GM12878 (cell line): ENCODE measurements at regions not wholly inside any gene's neighbourhood (a gene's known extent, or its start where the extent isn't known, plus 50 kb on each side); places are given as distances from the start of the nearest gene placed in this dataset.
A peak's percentile ranks its signal among the peaks of the same experiment; 100 is the strongest.

Source experiments
- POLR2AphosphoS2 ChIP-seq: IDR thresholded peaks from 2 replicates; pipeline ENCODE4 v1.6.1; 2011; ENCODE audit warnings: low read depth, mild to moderate bottlenecking, low read length, improper control_type of control experiment, moderate library complexity
- RAD21 ChIP-seq: IDR thresholded peaks from 2 replicates; pipeline ENCODE4 v1.6.1; 2011; ENCODE audit warnings: mild to moderate bottlenecking, low read depth, low read length, moderate library complexity; ENCODE audit not compliant: insufficient read depth
- TF ChIP-seq, protein P1 (sequence below): fragments of 450-650 bp; formaldehyde crosslinking; IDR thresholded peaks from 2 replicates; pipeline ENCODE4 v1.4.0; 2022; ENCODE audit warnings: mild to moderate bottlenecking, moderate library complexity
- TF ChIP-seq, protein P2 (sequence below), 3 experiments: IDR thresholded peaks in 2 of 3; conservative IDR thresholded peaks in 1 of 3; 2 replicates each; pipeline ENCODE4 v1.5.1; 2011; ENCODE audit warnings: low read depth in 3 of 3, low read length in 3 of 3, mild to moderate bottlenecking in 3 of 3, control low read depth in 2 of 3, moderate library complexity in 2 of 3, inconsistent platforms in 1 of 3, mixed read lengths in 1 of 3; ENCODE audit not compliant: control insufficient read depth in 2 of 3, insufficient read depth in 1 of 3; ENCODE audit errors: extremely low read depth in 1 of 3
- TF ChIP-seq, protein P3 (sequence below): IDR thresholded peaks from 2 replicates; pipeline ENCODE4 v1.6.1; 2012; ENCODE audit warnings: low read length, inconsistent platforms

DNA sequence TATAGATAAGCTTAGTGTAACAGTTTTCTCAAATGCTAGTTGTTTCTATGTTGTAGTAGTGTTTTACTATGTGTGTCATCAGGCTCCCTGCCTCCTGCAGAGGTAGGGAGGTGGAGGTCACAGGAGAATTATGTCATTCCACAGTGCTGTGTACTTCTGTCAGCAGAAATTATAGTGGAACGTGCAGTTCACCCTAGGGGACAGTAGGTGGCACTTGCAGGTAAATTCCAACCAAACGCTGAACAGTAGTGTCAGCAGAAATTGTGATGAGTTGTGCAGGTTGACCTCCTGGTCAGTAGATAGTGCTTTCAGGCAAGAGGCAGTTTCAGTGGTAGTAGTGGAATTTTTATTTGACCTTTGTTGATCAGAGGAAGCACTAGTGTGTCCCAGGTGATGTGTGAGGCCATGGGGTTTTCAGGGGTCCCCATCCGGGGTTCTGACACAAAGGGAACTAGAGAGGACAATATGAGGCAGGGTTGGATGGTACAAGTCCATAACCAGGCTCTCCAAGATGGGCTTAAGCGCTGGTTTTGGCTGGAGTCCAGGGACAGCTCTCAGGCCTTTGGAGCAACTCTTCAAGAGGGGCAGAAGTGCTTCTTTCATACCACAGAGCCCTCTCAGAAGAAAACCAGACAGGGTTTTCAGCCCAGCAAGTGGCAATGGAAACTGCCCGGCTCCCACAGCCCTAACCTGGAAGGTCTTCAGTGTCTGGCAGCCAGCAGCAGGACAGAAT lies 402.9 kb downstream of the CYLC2 start:
- TF ChIP-seq POLR2AphosphoS2 = no peak
- TF ChIP-seq, protein P1, sequence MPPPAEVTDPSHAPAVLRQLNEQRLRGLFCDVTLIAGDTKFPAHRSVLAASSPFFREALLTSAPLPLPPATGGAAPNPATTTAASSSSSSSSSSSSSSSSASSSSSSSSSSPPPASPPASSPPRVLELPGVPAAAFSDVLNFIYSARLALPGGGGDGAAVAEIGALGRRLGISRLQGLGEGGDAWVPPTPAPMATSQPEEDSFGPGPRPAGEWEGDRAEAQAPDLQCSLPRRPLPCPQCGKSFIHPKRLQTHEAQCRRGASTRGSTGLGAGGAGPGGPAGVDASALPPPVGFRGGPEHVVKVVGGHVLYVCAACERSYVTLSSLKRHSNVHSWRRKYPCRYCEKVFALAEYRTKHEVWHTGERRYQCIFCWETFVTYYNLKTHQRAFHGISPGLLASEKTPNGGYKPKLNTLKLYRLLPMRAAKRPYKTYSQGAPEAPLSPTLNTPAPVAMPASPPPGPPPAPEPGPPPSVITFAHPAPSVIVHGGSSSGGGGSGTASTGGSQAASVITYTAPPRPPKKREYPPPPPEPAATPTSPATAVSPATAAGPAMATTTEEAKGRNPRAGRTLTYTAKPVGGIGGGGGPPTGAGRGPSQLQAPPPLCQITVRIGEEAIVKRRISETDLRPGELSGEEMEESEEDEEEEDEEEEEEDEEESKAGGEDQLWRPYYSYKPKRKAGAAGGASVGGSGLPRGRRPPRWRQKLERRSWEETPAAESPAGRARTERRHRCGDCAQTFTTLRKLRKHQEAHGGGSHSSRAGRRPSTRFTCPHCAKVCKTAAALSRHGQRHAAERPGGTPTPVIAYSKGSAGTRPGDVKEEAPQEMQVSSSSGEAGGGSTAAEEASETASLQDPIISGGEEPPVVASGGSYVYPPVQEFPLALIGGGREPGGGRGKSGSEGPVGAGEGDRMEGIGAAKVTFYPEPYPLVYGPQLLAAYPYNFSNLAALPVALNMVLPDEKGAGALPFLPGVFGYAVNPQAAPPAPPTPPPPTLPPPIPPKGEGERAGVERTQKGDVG (CRISPR knock-in tag) = no peak
- TF ChIP-seq, protein P2, sequence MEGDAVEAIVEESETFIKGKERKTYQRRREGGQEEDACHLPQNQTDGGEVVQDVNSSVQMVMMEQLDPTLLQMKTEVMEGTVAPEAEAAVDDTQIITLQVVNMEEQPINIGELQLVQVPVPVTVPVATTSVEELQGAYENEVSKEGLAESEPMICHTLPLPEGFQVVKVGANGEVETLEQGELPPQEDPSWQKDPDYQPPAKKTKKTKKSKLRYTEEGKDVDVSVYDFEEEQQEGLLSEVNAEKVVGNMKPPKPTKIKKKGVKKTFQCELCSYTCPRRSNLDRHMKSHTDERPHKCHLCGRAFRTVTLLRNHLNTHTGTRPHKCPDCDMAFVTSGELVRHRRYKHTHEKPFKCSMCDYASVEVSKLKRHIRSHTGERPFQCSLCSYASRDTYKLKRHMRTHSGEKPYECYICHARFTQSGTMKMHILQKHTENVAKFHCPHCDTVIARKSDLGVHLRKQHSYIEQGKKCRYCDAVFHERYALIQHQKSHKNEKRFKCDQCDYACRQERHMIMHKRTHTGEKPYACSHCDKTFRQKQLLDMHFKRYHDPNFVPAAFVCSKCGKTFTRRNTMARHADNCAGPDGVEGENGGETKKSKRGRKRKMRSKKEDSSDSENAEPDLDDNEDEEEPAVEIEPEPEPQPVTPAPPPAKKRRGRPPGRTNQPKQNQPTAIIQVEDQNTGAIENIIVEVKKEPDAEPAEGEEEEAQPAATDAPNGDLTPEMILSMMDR (IDR thresholded peaks at IDR 0.05 in 2 of 3, conservative IDR thresholded peaks at IDR 0.05 in 1 of 3; ENCODE audit: control insufficient read depth in 2 of 3, extremely low read depth in 1 of 3, insufficient read depth in 1 of 3, low read depth in 3 of 3, low read length in 3 of 3) = peak; percentile 71 to 72 (median 71); a peak in 5 of 6 replicates
- peak; percentile 64 for TF ChIP-seq RAD21
- TF ChIP-seq, protein P3, sequence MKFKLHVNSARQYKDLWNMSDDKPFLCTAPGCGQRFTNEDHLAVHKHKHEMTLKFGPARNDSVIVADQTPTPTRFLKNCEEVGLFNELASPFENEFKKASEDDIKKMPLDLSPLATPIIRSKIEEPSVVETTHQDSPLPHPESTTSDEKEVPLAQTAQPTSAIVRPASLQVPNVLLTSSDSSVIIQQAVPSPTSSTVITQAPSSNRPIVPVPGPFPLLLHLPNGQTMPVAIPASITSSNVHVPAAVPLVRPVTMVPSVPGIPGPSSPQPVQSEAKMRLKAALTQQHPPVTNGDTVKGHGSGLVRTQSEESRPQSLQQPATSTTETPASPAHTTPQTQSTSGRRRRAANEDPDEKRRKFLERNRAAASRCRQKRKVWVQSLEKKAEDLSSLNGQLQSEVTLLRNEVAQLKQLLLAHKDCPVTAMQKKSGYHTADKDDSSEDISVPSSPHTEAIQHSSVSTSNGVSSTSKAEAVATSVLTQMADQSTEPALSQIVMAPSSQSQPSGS = no peak
